ENCODE measurements at regions not wholly inside any gene's neighbourhood (a gene's known extent, or its start where the extent isn't known, plus 50 kb on each side); places are given as distances from the start of the nearest gene placed in this dataset.

DNA sequence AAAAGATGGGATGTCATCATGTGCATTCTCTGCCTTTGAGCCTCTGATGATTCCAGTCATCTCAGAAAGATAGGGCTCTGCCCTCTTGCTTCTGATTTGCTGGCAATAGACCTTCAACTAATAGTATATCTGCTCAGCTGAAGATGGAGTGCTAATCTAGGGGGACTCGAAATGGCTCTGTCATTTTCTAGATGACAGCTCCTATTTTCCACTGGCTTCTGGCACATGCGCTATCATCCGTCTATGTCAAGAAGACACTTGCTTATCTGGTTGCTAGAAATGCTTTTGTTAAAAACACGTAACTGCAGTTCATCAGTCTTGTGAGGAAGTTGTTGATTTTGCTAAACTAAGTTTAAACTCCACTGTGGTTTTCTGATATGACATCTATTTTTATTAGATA, 265.5 kb upstream of the ZNF608 start:
- TF ChIP-seq CTCF (IDR thresholded peaks at IDR 0.05 in 4 of 5, conservative IDR thresholded peaks at IDR 0.05 in 1 of 5) (no peak), POLR2A (IDR thresholded peaks at IDR 0.05) (no peak)

Measured in gastrocnemius medialis (tissue), 4 donors.